SH-SY5Y (cell line): ENCODE measurements at regions not wholly inside any gene's neighbourhood (a gene's known extent, or its start where the extent isn't known, plus 50 kb on each side); places are given as distances from the start of the nearest gene placed in this dataset.

ENCODE experiments used
- GATA2 ChIP-seq: IDR thresholded peaks from 2 replicates; pipeline ENCODE4 v1.6.1; 2011; ENCODE audit warnings: mild to moderate bottlenecking, low read depth, low read length
- GATA3 ChIP-seq: IDR thresholded peaks from 2 replicates; pipeline ENCODE4 v1.6.1; 2011; ENCODE audit warnings: low read depth, mild to moderate bottlenecking, low read length, moderate library complexity

GRCh38 chr16:52920331-52920730 is 132.4 kb downstream of the CHD9NB start:
- no peak for TF ChIP-seq GATA3
- TF ChIP-seq GATA2 = no peak
